Keratinocyte (primary cell): ENCODE measurements at regions not wholly inside any gene's neighbourhood (a gene's known extent, or its start where the extent isn't known, plus 50 kb on each side); places are given as distances from the start of the nearest gene placed in this dataset.
A peak's percentile ranks its signal among the peaks of the same experiment; 100 is the strongest.
"Not testable (repeated sequence)": the region's sequence is repeated elsewhere in the genome, so short reads cannot be mapped to it uniquely, and the experiment has no call there.

Experiments
- DNase-seq: peaks from one replicate; pipeline ENCODE4 v3.0.0-alpha.2; 2011; ENCODE audit warnings: low read depth, missing footprints, low spot score
- FAIRE-seq: peaks from 2 replicates; lab custom pipeline; 2011; peaks lifted over from hg19 to GRCh38; lab: Jason Lieb, UNC
- H2AFZ ChIP-seq: 2 replicates; pipeline ENCODE4 v1.6.0; 2012; ENCODE audit warnings: low read length, control low read depth, inconsistent platforms; ENCODE audit not compliant: control insufficient read depth
- H3K27ac ChIP-seq: 2 replicates; pipeline ENCODE4 v1.5.1; 2011; ENCODE audit warnings: low read length; ENCODE audit not compliant: control insufficient read depth, insufficient read depth
- H3K27me3 ChIP-seq: 3 replicates; pipeline ENCODE4 v1.6.0; 2011; ENCODE audit warnings: low read length; ENCODE audit not compliant: control insufficient read depth, insufficient read depth; ENCODE audit errors: extremely low read depth
- H3K36me3 ChIP-seq, 2 experiments: 2 replicates in 1 of 2; 3 replicates in 1 of 2; pipeline ENCODE4 v1.5.1; 2011; ENCODE audit warnings: low read length in 2 of 2, mild to moderate bottlenecking in 1 of 2; ENCODE audit not compliant: control insufficient read depth in 2 of 2, insufficient read depth in 2 of 2; ENCODE audit errors: extremely low read depth in 1 of 2
- H3K4me1 ChIP-seq: 3 replicates; pipeline ENCODE4 v1.5.1; 2011; ENCODE audit warnings: low read length; ENCODE audit not compliant: control insufficient read depth, insufficient read depth; ENCODE audit errors: extremely low read depth
- H3K4me2 ChIP-seq: 3 replicates; pipeline ENCODE4 v1.6.0; 2011; ENCODE audit warnings: low read depth, low read length; ENCODE audit not compliant: control insufficient read depth, insufficient read depth; ENCODE audit errors: extremely low read depth
- H3K4me3 ChIP-seq, 3 experiments: fragments of 200-600 bp in 1 of 3; sonication (generic) in 1 of 3; 2 replicates in 2 of 3; 3 replicates in 1 of 3; pipeline ENCODE4 v1.5.1; 2011 to 2016; ENCODE audit warnings: low read length in 3 of 3, mild to moderate bottlenecking in 3 of 3, control low read depth in 2 of 3, inconsistent platforms in 1 of 3, low read depth in 1 of 3, mixed read lengths in 1 of 3, mixed run types in 1 of 3, moderate library complexity in 1 of 3; ENCODE audit not compliant: control insufficient read depth in 2 of 3, insufficient read depth in 2 of 3; ENCODE audit errors: extremely low read depth in 1 of 3
- H3K79me2 ChIP-seq: 2 replicates; pipeline ENCODE4 v1.6.0; 2012; ENCODE audit warnings: low read length; ENCODE audit not compliant: control insufficient read depth, insufficient read depth
- H3K9ac ChIP-seq: 3 replicates; pipeline ENCODE4 v1.6.0; 2011; ENCODE audit warnings: low read length; ENCODE audit not compliant: control insufficient read depth, insufficient read depth; ENCODE audit errors: extremely low read depth
- H3K9me1 ChIP-seq: 3 replicates; pipeline ENCODE4 v1.6.0; 2011; ENCODE audit warnings: low read length; ENCODE audit not compliant: control insufficient read depth, insufficient read depth; ENCODE audit errors: extremely low read depth
- H3K9me3 ChIP-seq: 2 replicates; pipeline ENCODE4 v1.5.1; 2012; ENCODE audit warnings: low read depth, low read length; ENCODE audit not compliant: control insufficient read depth
- H4K20me1 ChIP-seq: 3 replicates; pipeline ENCODE4 v1.6.0; 2011; ENCODE audit warnings: low read length; ENCODE audit not compliant: control insufficient read depth, insufficient read depth; ENCODE audit errors: extremely low read depth
- EZH2 ChIP-seq: IDR thresholded peaks from one replicate; pipeline ENCODE4 v1.6.1; 2012; ENCODE audit warnings: inconsistent platforms, mild to moderate bottlenecking, low read length, moderate library complexity
- dilution Hi-C: fragments of 300-500 bp; cut with MboI; formaldehyde crosslinking; loops from one replicate; pipeline ENCODE4 v1.7.0; 2020; ENCODE audit warnings: low sequenced_read_pairs; ENCODE audit not compliant: extremely low pct_ligation_motif_present
- TF ChIP-seq, protein P1 (sequence below), 3 experiments: IDR thresholded peaks in 1 of 3; conservative IDR thresholded peaks in 1 of 3; optimal IDR thresholded peaks in 1 of 3; 2 replicates in 2 of 3; 3 replicates in 1 of 3; pipeline versions ENCODE3 to v1.5.1; 2011; ENCODE audit warnings: low read length in 3 of 3, mild to moderate bottlenecking in 3 of 3, moderate library complexity in 2 of 3, control low read depth in 1 of 3, inconsistent platforms in 1 of 3; ENCODE audit not compliant: insufficient read depth in 2 of 3; ENCODE audit errors: extremely low read depth in 1 of 3

DNA sequence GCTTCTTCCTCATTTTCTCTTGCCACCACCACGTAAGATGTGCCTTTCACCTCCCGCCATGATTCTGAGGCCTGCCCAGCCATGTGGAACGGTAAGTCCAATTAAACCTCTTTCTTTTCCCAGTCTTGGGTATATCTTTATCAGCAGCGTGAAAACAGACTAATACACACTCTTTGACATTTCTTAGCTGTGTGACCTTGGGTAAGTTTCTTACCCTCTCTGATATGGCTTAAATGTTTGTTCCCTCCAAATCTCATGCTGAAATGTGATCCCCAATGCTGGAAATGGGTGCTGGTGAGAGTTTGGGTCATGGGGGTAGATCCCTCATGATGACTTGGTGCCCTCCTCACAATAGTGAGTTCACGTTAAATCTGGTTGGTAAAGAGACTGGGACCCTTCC, 188.8 kb upstream of the IRX4 start:
- Histone ChIP-seq H3K79me2 (no peaks in the 10 kb centered on the region), H4K20me1 (no peaks in the 10 kb centered on the region), H3K4me2 (no peak overlapping the region), H3K4me1 (no peaks in the 10 kb centered on the region), H3K9me1 (no peaks in the 10 kb centered on the region), H2AFZ (no peak overlapping the region), H3K4me3 (no peak overlapping the region), H3K27me3 (no peaks in the 10 kb centered on the region), H3K36me3 (no peaks in the 10 kb centered on the region), H3K9me3 (no peaks in the 10 kb centered on the region), H3K9ac (no peak overlapping the region), H3K27ac (no peak overlapping the region)
- FAIRE-seq (no peak), DNase-seq (no peak)
- TF ChIP-seq, protein P1, sequence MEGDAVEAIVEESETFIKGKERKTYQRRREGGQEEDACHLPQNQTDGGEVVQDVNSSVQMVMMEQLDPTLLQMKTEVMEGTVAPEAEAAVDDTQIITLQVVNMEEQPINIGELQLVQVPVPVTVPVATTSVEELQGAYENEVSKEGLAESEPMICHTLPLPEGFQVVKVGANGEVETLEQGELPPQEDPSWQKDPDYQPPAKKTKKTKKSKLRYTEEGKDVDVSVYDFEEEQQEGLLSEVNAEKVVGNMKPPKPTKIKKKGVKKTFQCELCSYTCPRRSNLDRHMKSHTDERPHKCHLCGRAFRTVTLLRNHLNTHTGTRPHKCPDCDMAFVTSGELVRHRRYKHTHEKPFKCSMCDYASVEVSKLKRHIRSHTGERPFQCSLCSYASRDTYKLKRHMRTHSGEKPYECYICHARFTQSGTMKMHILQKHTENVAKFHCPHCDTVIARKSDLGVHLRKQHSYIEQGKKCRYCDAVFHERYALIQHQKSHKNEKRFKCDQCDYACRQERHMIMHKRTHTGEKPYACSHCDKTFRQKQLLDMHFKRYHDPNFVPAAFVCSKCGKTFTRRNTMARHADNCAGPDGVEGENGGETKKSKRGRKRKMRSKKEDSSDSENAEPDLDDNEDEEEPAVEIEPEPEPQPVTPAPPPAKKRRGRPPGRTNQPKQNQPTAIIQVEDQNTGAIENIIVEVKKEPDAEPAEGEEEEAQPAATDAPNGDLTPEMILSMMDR (optimal IDR thresholded peaks at IDR 0.05 in 1 of 3, IDR thresholded peaks at IDR 0.05 in 1 of 3, conservative IDR thresholded peaks at IDR 0.05 in 1 of 3; ENCODE audit: extremely low read depth in 1 of 3, insufficient read depth in 2 of 3, low read length in 3 of 3) = no peak
- TF ChIP-seq EZH2 = no peak
- dilution Hi-C loops = no loop called here

DNA sequence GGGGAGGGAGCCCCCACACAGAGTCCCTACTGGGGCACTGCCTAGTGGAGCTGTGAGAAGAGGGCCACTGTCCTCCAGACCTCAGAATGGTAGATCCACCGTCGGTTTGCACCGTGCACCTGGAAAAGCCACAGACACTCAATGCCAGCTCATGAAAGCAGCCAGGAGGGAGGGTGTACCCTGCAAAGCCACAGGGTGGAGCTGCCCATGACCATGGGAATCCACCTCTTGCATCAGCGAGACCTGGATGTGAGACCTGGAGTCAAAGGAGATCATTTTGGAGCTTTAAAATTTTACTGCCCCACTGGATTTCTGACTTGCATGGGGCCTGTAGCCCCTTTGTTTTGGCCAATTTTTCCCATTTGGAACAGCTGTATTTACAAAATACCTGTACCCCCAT, 188.1 kb upstream of the IRX4 start:
- FAIRE-seq, H3K4me2 ChIP-seq, H3K27ac ChIP-seq, DNase-seq, H3K36me3 ChIP-seq, H2AFZ ChIP-seq, H3K79me2 ChIP-seq, H3K9me3 ChIP-seq, H3K27me3 ChIP-seq, dilution Hi-C loops, H3K9me1 ChIP-seq, H3K9ac ChIP-seq, H3K4me3 ChIP-seq, H3K4me1 ChIP-seq, H4K20me1 ChIP-seq: not testable (repeated sequence)
- TF ChIP-seq, protein P1 (optimal IDR thresholded peaks at IDR 0.05 in 1 of 3, IDR thresholded peaks at IDR 0.05 in 1 of 3, conservative IDR thresholded peaks at IDR 0.05 in 1 of 3; ENCODE audit: extremely low read depth in 1 of 3, insufficient read depth in 2 of 3, low read length in 3 of 3) = peak in 1 of 3 experiments; percentile 37
